ENCODE measurements at regions not wholly inside any gene's neighbourhood (a gene's known extent, or its start where the extent isn't known, plus 50 kb on each side); places are given as distances from the start of the nearest gene placed in this dataset.
"Not testable (repeated sequence)": the region's sequence is repeated elsewhere in the genome, so short reads cannot be mapped to it uniquely, and the experiment has no call there.

- not testable (repeated sequence) for FAIRE-seq; DNase-seq (ENCODE audit: insufficient read length, low spot score)
Measured at GRCh38 chr2:90250350-90250749, 1558.9 kb downstream of the RPIA start.

DNA sequence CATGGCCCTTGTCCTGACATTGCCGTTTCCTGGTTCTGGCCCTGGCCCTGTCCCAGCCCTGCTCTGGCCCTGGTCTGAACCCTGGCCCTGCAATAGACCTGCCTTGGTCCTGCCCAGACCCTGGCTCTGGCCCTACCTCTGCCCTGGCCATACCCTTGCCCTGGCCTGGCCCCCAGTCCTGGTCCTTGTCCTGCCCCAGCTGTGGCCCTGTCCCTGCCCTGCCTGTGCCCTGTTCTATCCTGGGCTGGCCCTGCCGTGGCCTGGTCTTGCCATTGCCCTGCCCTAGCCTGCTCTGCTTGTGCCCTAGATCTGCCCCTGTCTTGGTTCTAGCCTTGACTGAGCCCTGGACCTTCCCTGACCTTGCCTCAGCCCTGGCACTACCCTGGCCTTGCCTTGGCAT, 1560.1 kb downstream of the RPIA start:
- DNase-seq (ENCODE audit: insufficient read length, low spot score); FAIRE-seq: not testable (repeated sequence)

- not testable (repeated sequence) for DNase-seq (ENCODE audit: insufficient read length, low spot score); FAIRE-seq
Measured at GRCh38 chr2:90253306-90253705, 1561.8 kb downstream of the RPIA start.

GRCh38 chr2:90266888-90267287, 1575.4 kb downstream of the RPIA start:
- not testable (repeated sequence) for DNase-seq (ENCODE audit: insufficient read length, low spot score); FAIRE-seq

DNA sequence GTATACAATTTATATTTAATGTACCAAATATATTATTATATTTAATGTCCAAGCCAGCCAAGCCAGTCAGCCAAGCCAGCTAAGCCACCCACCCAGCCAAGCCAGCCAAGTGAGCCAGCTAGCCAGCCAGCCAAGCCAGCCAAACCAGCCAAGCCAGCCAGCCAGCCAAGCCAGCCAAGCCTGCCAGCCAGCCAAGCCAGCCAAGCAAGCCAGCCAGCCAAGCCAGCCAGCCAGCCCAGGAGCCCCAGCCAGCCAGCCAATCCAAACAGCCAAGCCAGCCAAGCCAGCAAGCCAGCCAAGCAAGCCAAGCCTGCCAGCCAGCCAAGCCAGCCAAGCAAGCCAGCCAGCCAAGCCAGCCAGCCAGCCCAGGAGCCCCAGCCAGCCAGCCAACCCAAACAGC, 1596.3 kb downstream of the RPIA start:
- not testable (repeated sequence) for FAIRE-seq

DNA sequence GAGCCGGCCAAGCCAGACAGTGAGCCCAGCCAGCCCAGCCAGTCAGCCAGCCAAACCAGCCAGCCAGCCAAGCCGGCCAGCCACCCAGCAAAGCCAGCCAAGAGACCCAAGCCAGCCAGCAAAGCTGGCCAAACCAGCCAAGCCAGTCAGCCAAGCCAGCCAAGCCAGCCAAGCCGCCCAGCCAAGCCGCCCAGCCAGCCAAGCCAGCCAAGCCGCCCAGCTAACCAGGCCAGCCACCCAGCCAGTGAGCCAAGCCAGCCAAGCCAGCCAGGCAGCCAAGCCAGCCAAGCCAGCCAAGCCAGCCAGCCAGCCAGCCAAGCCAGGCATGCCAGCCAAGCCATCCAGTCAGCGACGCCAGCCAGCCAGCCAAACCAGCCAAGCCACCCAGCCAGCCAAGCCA, 1596.9 kb downstream of the RPIA start:
- FAIRE-seq; DNase-seq (ENCODE audit: insufficient read length, low spot score): not testable (repeated sequence)

More for the DNA sequence above, 1596.3 kb downstream of the RPIA start:
- not testable (repeated sequence) for DNase-seq (ENCODE audit: insufficient read length, low spot score)

- FAIRE-seq; DNase-seq (ENCODE audit: insufficient read length, low spot score): not testable (repeated sequence)
Measured at GRCh38 chr2:90289291-90289980, 1598.0 kb downstream of the RPIA start.

- FAIRE-seq; DNase-seq (ENCODE audit: insufficient read length, low spot score): not testable (repeated sequence)
Measured at GRCh38 chr2:90290701-90291100, 1599.2 kb downstream of the RPIA start.

DNA sequence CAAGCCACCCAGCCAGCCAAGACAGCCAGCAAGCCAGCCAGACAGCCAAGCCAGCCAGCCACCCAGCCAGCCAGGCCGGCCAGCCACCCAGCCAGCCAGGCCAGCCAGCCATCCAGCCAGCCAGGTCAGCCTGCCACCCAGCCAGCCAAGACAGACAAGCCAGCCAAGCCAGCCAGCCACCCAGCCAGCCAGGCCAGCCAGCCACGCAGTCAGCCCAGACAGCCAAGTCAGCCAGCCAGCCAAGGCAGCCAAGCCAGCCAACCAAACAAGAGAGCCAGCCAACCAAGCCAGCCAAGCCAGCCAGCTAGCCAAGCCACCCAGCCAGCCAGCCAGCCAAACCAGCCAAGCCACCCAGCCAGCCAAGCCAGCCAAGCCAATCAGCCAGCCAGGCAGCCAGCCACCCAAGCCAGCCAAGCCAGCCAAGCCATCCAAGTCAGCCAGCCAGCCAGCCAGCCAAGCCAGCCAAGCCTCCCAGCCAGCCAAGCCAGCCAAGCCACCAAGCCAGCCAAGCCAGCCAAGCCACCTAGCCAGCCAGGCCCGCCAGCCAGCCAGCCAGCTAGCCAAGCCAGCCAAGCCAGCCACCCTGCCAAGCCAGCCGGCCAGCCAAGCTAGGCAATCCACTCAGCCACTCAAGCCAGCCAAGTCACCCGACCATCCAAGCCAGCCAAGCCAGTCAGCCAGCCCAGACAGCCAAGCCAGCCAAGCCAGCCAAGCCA, 1599.9 kb downstream of the RPIA start:
- not testable (repeated sequence) for FAIRE-seq; DNase-seq (ENCODE audit: insufficient read length, low spot score)

GRCh38 chr2:90291934-90292333, 1600.5 kb downstream of the RPIA start:
- DNase-seq (ENCODE audit: insufficient read length, low spot score); FAIRE-seq: not testable (repeated sequence)

DNA sequence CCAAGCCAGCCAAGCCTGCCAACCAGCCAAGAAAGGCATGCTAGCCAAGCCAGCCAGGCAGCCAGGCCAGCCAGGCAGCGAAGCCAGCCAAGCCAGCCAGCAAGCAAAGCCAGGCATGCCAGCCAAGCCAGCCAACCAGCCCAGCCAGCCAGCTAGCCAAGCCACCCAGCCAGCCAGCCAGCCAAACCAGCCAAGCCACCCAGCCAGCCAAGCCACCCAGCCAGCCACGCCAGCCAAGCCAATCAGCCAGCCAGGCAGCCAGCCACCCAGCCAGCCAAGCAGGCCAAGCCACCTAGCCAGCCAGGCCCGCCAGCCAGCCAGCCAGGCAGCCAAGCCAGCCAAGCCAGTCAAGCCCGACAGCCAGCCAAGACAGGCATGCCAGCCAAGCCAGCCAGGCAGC, 1601.0 kb downstream of the RPIA start:
- not testable (repeated sequence) for FAIRE-seq; DNase-seq (ENCODE audit: insufficient read length, low spot score)

- DNase-seq (ENCODE audit: insufficient read length, low spot score); FAIRE-seq: not testable (repeated sequence)
Measured at GRCh38 chr2:90293224-90293623, 1601.8 kb downstream of the RPIA start.

- DNase-seq (ENCODE audit: insufficient read length, low spot score); FAIRE-seq: not testable (repeated sequence)
Measured at GRCh38 chr2:90293806-90294205, 1602.3 kb downstream of the RPIA start.

GRCh38 chr2:90295036-90295750, 1603.7 kb downstream of the RPIA start:
- DNase-seq (ENCODE audit: insufficient read length, low spot score); FAIRE-seq: not testable (repeated sequence)

DNA sequence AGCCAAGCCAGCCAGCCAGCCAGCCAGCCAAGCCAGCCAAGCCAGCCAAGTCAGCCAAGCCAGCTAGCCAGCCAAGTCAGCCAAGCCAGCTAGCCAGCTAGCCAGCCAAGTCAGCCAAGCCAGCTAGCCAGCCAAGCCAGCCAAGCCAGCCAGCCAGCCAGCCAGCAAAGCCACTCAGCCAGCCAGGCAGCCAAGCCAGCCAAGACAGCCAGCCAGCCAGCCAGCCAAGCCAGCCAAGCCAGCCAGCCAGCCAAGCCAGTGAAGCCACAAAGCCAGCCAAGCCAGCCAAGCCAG, 1605.0 kb downstream of the RPIA start:
- not testable (repeated sequence) for DNase-seq (ENCODE audit: insufficient read length, low spot score); FAIRE-seq

DNA sequence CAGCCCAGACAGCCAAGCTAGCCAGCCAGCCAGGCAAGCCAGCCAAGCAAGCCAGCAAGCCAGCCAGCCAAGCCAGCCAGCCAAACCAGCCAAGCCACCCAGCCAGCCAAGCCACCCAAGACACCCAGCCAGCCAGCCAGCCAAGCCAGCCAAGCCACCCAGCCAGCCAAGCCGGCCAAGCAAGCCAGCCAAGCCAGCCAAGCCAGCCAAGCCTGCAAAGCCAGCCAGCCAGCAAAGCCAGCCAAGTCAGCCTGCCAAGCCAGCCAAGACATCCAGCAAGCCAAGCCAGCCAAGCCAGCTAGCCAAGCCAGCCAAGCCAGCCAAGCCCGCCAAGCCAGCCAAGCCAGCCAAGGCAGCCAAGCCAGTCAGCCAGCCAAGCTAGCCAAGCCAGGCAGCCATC, 1606.2 kb downstream of the RPIA start:
- FAIRE-seq; DNase-seq (ENCODE audit: insufficient read length, low spot score): not testable (repeated sequence)

DNA sequence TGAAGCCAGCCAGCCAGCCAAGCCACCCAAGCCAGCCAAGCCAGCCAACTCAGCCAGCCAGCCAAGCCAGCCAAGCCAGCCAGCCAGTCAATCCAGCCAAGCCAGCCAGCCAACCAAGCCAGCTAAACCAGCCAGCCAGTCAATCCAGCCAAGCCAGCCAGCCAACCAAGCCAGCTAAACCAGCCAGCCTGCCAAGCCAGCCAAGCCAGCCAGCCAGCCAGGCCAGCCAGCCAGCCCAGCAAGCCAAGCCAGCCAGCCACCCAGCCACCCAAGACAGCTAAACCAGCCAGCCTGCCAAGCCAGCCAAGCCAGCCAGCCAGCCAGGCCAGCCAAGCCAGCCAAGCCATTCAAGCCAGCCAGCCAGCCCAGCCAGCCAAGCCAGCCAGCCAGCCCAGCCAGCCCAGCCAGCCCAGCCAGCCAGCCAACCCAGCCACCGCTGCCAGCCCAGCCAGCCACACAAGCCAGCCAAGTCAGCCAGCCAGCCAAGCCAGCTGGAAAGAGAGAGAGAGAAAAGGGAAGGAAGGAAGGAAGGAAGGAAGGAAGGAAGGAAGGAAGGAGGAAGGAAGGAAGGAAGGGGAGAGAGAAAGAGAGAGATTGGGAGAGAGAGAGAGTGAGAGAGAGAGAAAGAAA, 1606.8 kb downstream of the RPIA start:
- DNase-seq (ENCODE audit: insufficient read length, low spot score); FAIRE-seq: not testable (repeated sequence)

DNA sequence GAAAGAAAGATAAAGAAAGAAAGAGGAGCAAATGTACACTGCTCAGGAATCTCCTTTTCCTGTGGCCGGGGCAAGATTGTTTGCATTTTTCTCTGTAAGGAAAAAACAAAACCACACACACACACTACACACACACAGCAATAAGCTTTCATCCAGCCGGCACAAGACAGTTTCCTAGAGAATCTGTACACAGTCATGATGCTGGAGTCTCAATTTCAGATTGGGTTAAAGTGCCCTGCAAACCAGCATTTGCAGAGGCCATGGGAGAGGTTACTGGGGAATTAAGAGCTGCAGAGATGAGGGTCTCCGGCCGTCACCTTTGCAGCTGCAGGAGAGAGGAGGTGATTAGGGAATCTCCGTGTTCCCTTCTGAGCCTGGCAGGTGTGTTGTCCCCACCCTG, 1607.5 kb downstream of the RPIA start:
- not testable (repeated sequence) for FAIRE-seq; DNase-seq (ENCODE audit: insufficient read length, low spot score)

DNA sequence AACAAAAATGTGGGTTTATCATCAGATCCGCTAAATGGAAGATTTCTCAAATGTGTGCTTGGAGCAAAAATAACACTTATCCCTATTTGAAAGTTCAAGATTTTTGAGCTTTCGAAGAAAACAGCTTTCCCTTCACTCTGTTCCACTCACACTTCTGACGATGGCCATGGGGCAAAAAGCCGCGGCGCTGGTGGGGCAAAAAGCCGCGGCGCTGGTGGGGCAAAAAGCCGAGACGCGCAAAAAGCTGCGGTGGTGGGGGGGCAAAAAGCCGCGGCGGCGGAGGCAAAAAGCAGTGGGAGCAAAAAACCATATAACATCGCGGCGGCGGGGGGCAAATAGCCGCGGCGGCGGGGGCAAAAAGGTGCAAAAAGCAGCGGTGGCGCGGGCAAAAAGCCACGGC, 1631.5 kb downstream of the RPIA start:
- not testable (repeated sequence) for DNase-seq (ENCODE audit: insufficient read length, low spot score); FAIRE-seq
